IMR-90 (cell line): ENCODE measurements at regions not wholly inside any gene's neighbourhood (a gene's known extent, or its start where the extent isn't known, plus 50 kb on each side); places are given as distances from the start of the nearest gene placed in this dataset.

Experiments used
- ATAC-seq: fragments of 200-7000 bp; cut with Tn5 transposase; 2 replicates; pipeline ENCODE4 v1.9.1; 2020; ENCODE audit warnings: low read depth, mild to moderate bottlenecking, moderate library complexity
- BruUV-seq: library from RNA; stranded (reverse); fragments of 400-500 nt; replicated peaks from 2 replicates; lab custom pipeline; 2021; lab: Mats Ljungman, UMichigan
- CTCF ChIA-PET: fragments of 300-600 bp; formaldehyde crosslinking; extraction: SDS; loops from one replicate; lab custom pipeline; 2021; ENCODE audit warnings: antibody characterized with exemption; lab: Yijun Ruan, JAX
- POLR2A ChIA-PET: fragments of 300-600 bp; sonication (Branson Sonifier 250); formaldehyde crosslinking; loops from one replicate; lab custom pipeline; 2022; ENCODE audit warnings: antibody characterized with exemption; ENCODE audit not compliant: unreplicated experiment; lab: Charles Lee
- DNase-seq: peaks from one replicate; pipeline ENCODE4 v3.0.0; 2013
- H2AFZ ChIP-seq: replicated peaks from 2 replicates; pipeline ENCODE3; 2013; ENCODE audit warnings: low read length, mild to moderate bottlenecking; ENCODE audit not compliant: poor library complexity
- H2AK5ac ChIP-seq: 2 replicates; pipeline ENCODE4 v1.6.1; 2013; ENCODE audit warnings: low read depth, low read length, inconsistent platforms
- H2AK9ac ChIP-seq: replicated peaks from 2 replicates; pipeline ENCODE3; 2013; ENCODE audit warnings: mild to moderate bottlenecking, low read depth, low read length, moderate library complexity; ENCODE audit not compliant: poor library complexity
- H2BK120ac ChIP-seq: 2 replicates; pipeline ENCODE4 v1.6.1; 2013; ENCODE audit warnings: low read depth, low read length, inconsistent platforms
- H2BK15ac ChIP-seq: 3 replicates; pipeline ENCODE4 v1.6.1; 2013; ENCODE audit warnings: low read depth, low read length, inconsistent platforms
- H2BK20ac ChIP-seq: 2 replicates; pipeline ENCODE4 v1.6.1; 2013; ENCODE audit warnings: low read depth, mild to moderate bottlenecking, inconsistent platforms, low read length, moderate library complexity
- H2BK5ac ChIP-seq: 2 replicates; pipeline ENCODE4 v1.6.1; 2013; ENCODE audit warnings: mild to moderate bottlenecking, low read depth, low read length, inconsistent platforms; ENCODE audit not compliant: poor library complexity, severe bottlenecking
- H3K14ac ChIP-seq: replicated peaks from 2 replicates; pipeline ENCODE4 v1.6.1; 2013; ENCODE audit warnings: low read depth, low read length, inconsistent platforms
- H3K18ac ChIP-seq: 2 replicates; pipeline ENCODE4 v1.6.1; 2013; ENCODE audit warnings: low read depth, low read length, control low read depth
- H3K23ac ChIP-seq: 2 replicates; pipeline ENCODE4 v1.6.1; 2013; ENCODE audit warnings: low read depth, low read length, inconsistent platforms
- H3K27ac ChIP-seq: 2 replicates; pipeline ENCODE4 v1.5.1; 2013; ENCODE audit warnings: mild to moderate bottlenecking, control low read depth, low read length; ENCODE audit not compliant: insufficient read depth
- H3K27me3 ChIP-seq: 2 replicates; pipeline ENCODE4 v1.6.1; 2013; ENCODE audit warnings: low read length; ENCODE audit not compliant: control insufficient read depth, insufficient read depth
- H3K36me3 ChIP-seq: 2 replicates; pipeline ENCODE4 v1.6.1; 2013; ENCODE audit warnings: low read length, mixed read lengths; ENCODE audit not compliant: control insufficient read depth, insufficient read depth
- H3K4ac ChIP-seq: 2 replicates; pipeline ENCODE4 v1.6.1; 2013; ENCODE audit warnings: low read depth, low read length, inconsistent platforms
- H3K4me1 ChIP-seq: 2 replicates; pipeline ENCODE4 v1.6.1; 2013; ENCODE audit warnings: low read length, mixed read lengths; ENCODE audit not compliant: control insufficient read depth, insufficient read depth
- H3K4me2 ChIP-seq: 2 replicates; pipeline ENCODE4 v1.6.1; 2013; ENCODE audit warnings: low read depth, mild to moderate bottlenecking, control low read depth, low read length, moderate library complexity
- H3K4me3 ChIP-seq: 2 replicates; pipeline ENCODE4 v1.5.1; 2013; ENCODE audit warnings: low read depth, mild to moderate bottlenecking, control low read depth, low read length, moderate library complexity; ENCODE audit not compliant: insufficient read depth
- H3K56ac ChIP-seq: 2 replicates; pipeline ENCODE4 v1.6.1; 2013; ENCODE audit warnings: low read length, inconsistent platforms; ENCODE audit not compliant: insufficient read depth; ENCODE audit errors: extremely low read depth
- H3K79me1 ChIP-seq, 2 experiments: 2 replicates each; pipeline ENCODE4 v1.6.1; 2013; ENCODE audit warnings: low read length in 2 of 2, inconsistent platforms in 1 of 2, low read depth in 1 of 2
- H3K9ac ChIP-seq: 2 replicates; pipeline ENCODE4 v1.6.1; 2013; ENCODE audit warnings: low read depth, low read length, control low read depth
- H3K9me1 ChIP-seq: 2 replicates; pipeline ENCODE4 v1.6.1; 2013; ENCODE audit warnings: low read length, inconsistent platforms; ENCODE audit not compliant: insufficient read depth
- H3K9me3 ChIP-seq: 2 replicates; pipeline ENCODE4 v1.6.1; 2013; ENCODE audit warnings: low read length; ENCODE audit not compliant: control insufficient read depth, insufficient read depth
- H4K20me1 ChIP-seq: 2 replicates; pipeline ENCODE4 v1.6.1; 2013; ENCODE audit warnings: low read length, inconsistent platforms; ENCODE audit not compliant: insufficient read depth
- H4K5ac ChIP-seq: 2 replicates; pipeline ENCODE4 v1.6.1; 2013; ENCODE audit warnings: mild to moderate bottlenecking, low read depth, low read length, control low read depth
- H4K8ac ChIP-seq, 2 experiments: 2 replicates each; pipeline ENCODE4 v1.6.1; 2013; ENCODE audit warnings: low read depth in 2 of 2, low read length in 2 of 2, control low read depth in 1 of 2, inconsistent platforms in 1 of 2
- H4K91ac ChIP-seq: 2 replicates; pipeline ENCODE4 v1.6.1; 2013; ENCODE audit warnings: low read depth, low read length, inconsistent platforms; ENCODE audit not compliant: insufficient read depth
- BHLHE40 ChIP-seq: fragments of 150-350 bp; IDR thresholded peaks from 2 replicates; pipeline ENCODE4 v1.6.1; 2016; ENCODE audit warnings: mild to moderate bottlenecking, low read depth, low read length
- CEBPB ChIP-seq: IDR thresholded peaks from 2 replicates; pipeline ENCODE4 v1.6.1; 2012; ENCODE audit warnings: low read depth, low read length, improper control_type of control experiment
- ELK1 ChIP-seq: fragments of 150-350 bp; IDR thresholded peaks from 2 replicates; pipeline ENCODE4 v1.6.1; 2016; ENCODE audit warnings: low read depth, mild to moderate bottlenecking, low read length, moderate library complexity, borderline replicate concordance
- FOS ChIP-seq: fragments of 150-350 bp; IDR thresholded peaks from 2 replicates; pipeline ENCODE4 v1.6.1; 2016; ENCODE audit warnings: low read depth, low read length
- RFX5 ChIP-seq: IDR thresholded peaks from 2 replicates; pipeline ENCODE4 v1.8.0; 2012; ENCODE audit warnings: low read depth, mild to moderate bottlenecking, low read length, moderate library complexity
- SMC3 ChIP-seq: fragments of 150-350 bp; IDR thresholded peaks from 2 replicates; pipeline ENCODE4 v1.6.1; 2016; ENCODE audit warnings: low read depth, mild to moderate bottlenecking, antibody characterized with exemption, low read length, moderate library complexity
- WGBS, 2 experiments: methylation state at CpG; one replicate each; pipeline versions ENCODE4 v1.1.5 to v1.1.7; 2013; ENCODE audit warnings: missing lambda C conversion rate in 2 of 2; ENCODE audit not compliant: insufficient read length in 1 of 2; ENCODE audit errors: extremely low coverage in 2 of 2; 5-methylcytosine and 5-hydroxymethylcytosine counted together
- dilution Hi-C: fragments of 300-500 bp; cut with HindIII; formaldehyde crosslinking; loops from one replicate; pipeline ENCODE4 v1.14.3; 2018; ENCODE audit warnings: low sequenced_read_pairs; ENCODE audit not compliant: unreplicated experiment
- in situ Hi-C: fragments of 300-500 bp; cut with MboI; formaldehyde crosslinking; loops from 3 replicates; pipeline ENCODE4 v1.14.3; 2019; ENCODE audit warnings: low sequenced_read_pairs, inconsistent platforms, mixed read lengths
- intact Hi-C: fragments of 100-400 bp; cut with micrococcal nuclease; formaldehyde crosslinking; loops from 2 replicates; pipeline ENCODE4 v1.10.0; 2022

DNA sequence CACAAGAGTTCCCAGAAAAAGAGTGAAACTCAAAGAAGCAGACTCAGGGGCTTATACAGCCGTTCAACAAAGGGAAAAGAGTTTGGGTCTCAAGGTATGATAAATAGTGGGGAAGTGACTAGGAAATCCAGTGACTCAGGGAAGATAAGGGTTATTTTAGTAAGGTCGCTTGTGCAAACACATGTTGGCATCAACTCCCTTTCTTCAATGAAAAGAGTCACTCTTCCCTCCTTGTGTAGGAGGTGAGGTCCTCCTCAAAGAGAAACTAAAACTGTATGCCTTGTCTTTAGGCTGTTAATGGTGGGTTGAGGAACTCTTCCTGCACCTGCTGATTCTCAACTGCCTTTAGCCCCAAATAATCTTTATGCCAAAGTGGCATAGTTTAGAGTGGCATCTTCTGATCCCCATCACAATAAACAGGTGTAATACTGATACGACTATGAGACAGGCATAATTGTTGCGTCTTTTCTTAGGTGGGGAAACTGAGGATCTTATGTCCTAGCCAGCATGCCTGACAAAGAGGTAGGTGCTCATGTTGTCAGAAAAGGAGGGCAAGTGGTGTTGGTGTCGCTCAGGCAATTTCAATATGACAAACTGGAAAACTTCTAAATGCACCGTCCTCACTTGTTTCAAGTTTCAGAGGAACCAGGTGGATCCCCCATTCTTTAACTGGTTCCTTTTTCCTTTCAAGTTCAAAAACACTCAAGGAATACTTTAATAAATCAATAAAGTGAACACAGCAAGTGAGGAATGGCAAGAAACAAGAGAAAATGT is 294.1 kb upstream of the RUNX1 start:
- Histone ChIP-seq H3K4me3 (no peak overlapping the region), H2BK15ac (no peak overlapping the region), H2AK9ac (no peak overlapping the region), H4K8ac (no peak overlapping the region), H3K79me1 (no peaks in the 10 kb centered on the region), H3K9me3 (no peaks in the 10 kb centered on the region; the same call in 1 of the 2 replicates), H2AFZ (no peak overlapping the region), H3K4me1 (no peaks in the 10 kb centered on the region), H3K36me3 (no peaks in the 10 kb centered on the region), H3K18ac (no peak overlapping the region), H3K9ac (no peak overlapping the region), H3K9me1 (no peaks in the 10 kb centered on the region), H3K4me2 (no peak overlapping the region; the same call in 1 of the 2 replicates), H3K14ac (no peak overlapping the region), H4K91ac (no peak overlapping the region), H2BK120ac (no peak overlapping the region), H2BK5ac (no peak overlapping the region), H3K27ac (no peak overlapping the region), H2AK5ac (no peak overlapping the region), H4K20me1 (no peaks in the 10 kb centered on the region), H3K4ac (no peak overlapping the region), H3K23ac (no peak overlapping the region), H3K27me3 (no peaks in the 10 kb centered on the region; the same call in 1 of the 2 replicates), H2BK20ac (no peak overlapping the region), H4K5ac (no peak overlapping the region), H3K56ac (no peak overlapping the region)
- dilution Hi-C loops (no loop called here), intact Hi-C loops (no loop called here), in situ Hi-C loops (no loop called here)
- DNase-seq, result peak; percentile 38
- ChIA-PET POLR2A (no interaction called here), CTCF (interaction anchor here (0.6 kb wide), 1 partner anchor 12 kb away, joined by 8 read pairs; no protein-coding TSS in a partner anchor)
- ATAC-seq, result no peak
- TF ChIP-seq CEBPB (no peak), SMC3 (no peak), RFX5 (no peak), FOS (0 out of 2 replicates have a peak, but pooled peaks have one; percentile 8), BHLHE40 (no peak), ELK1 (no peak)
- 100% methylated on average over 1 of the region's 6 CpGs; no CpG with 5 or more reads in 1 of the 2 experiments for WGBS, 2 experiments
- no TSS peak for BruUV-seq
